PC-3 (cell line): ENCODE measurements at regions not wholly inside any gene's neighbourhood (a gene's known extent, or its start where the extent isn't known, plus 50 kb on each side); places are given as distances from the start of the nearest gene placed in this dataset.

Source experiments
- ATAC-seq: fragments of 200-7000 bp; cut with Tn5 transposase; 2 replicates; pipeline ENCODE4 v1.9.1; 2020; ENCODE audit warnings: mild to moderate bottlenecking, moderate library complexity
- BruUV-seq: library from RNA; stranded (reverse); fragments of 400-500 nt; replicated peaks from 2 replicates; lab custom pipeline; 2021; lab: Mats Ljungman, UMichigan
- CTCF ChIA-PET: fragments of 300-600 bp; sonication (Branson Sonifier 250); formaldehyde crosslinking; loops from one replicate; lab custom pipeline; 2022; ENCODE audit warnings: antibody characterized with exemption; lab: Charles Lee
- POLR2A ChIA-PET: fragments of 300-600 bp; sonication (Branson Sonifier 250); formaldehyde crosslinking; loops from one replicate; lab custom pipeline; 2022; ENCODE audit warnings: antibody characterized with exemption; ENCODE audit not compliant: unreplicated experiment; lab: Charles Lee
- DNase-seq: peaks from one replicate; pipeline ENCODE4 v3.0.0-alpha.2; 2015
- H2AFZ ChIP-seq: fragments of 300-600 bp; sonication (generic); 2 replicates; pipeline ENCODE4 v1.6.0; 2016; ENCODE audit warnings: antibody characterized with exemption, low read length
- H3F3A ChIP-seq: fragments of 300-600 bp; sonication (generic); one replicate; pipeline ENCODE4 v1.6.0; 2017; ENCODE audit warnings: antibody characterized with exemption, low read length, control low read depth, mild to moderate bottlenecking; ENCODE audit not compliant: unreplicated experiment
- H3K27ac ChIP-seq: fragments of 300-600 bp; sonication (generic); 2 replicates; pipeline ENCODE4 v1.5.1; 2016; ENCODE audit warnings: mild to moderate bottlenecking, low read length
- H3K27me3 ChIP-seq: fragments of 300-600 bp; sonication (generic); 2 replicates; pipeline ENCODE4 v1.6.1; 2016; ENCODE audit warnings: low read length, mixed read lengths
- H3K36me3 ChIP-seq: fragments of 300-600 bp; sonication (generic); 2 replicates; pipeline ENCODE4 v1.6.1; 2016; ENCODE audit warnings: low read depth, mixed run types, low read length, mixed read lengths
- H3K4me1 ChIP-seq: fragments of 300-600 bp; sonication (generic); 2 replicates; pipeline ENCODE4 v1.5.1; 2016; ENCODE audit warnings: low read length; ENCODE audit not compliant: insufficient read depth
- H3K4me2 ChIP-seq: fragments of 300-600 bp; sonication (generic); 2 replicates; pipeline ENCODE4 v1.6.0; 2016; ENCODE audit warnings: low read length
- H3K4me3 ChIP-seq: fragments of 300-600 bp; sonication (generic); 2 replicates; pipeline ENCODE4 v1.5.1; 2016; ENCODE audit warnings: mild to moderate bottlenecking, low read length, mixed read lengths
- H3K79me2 ChIP-seq: fragments of 300-600 bp; sonication (generic); 2 replicates; pipeline ENCODE4 v1.6.1; 2017; ENCODE audit warnings: low read length, mixed read lengths
- H3K9ac ChIP-seq: fragments of 300-600 bp; sonication (generic); 2 replicates; pipeline ENCODE4 v1.6.0; 2016; ENCODE audit warnings: mild to moderate bottlenecking, low read length
- H3K9me2 ChIP-seq: fragments of 300-600 bp; sonication (generic); replicated peaks from 2 replicates; pipeline ENCODE4 v1.6.1; 2016; ENCODE audit warnings: mixed run types, low read length, mixed read lengths
- H3K9me3 ChIP-seq: fragments of 300-600 bp; sonication (generic); 2 replicates; pipeline ENCODE4 v1.6.1; 2016; ENCODE audit warnings: low read length, mixed read lengths
- H4K20me1 ChIP-seq: fragments of 300-600 bp; sonication (generic); 2 replicates; pipeline ENCODE4 v1.6.1; 2016; ENCODE audit warnings: low read length, mixed read lengths
- CTCF ChIP-seq: fragments of 300-600 bp; sonication (generic); conservative IDR thresholded peaks from 2 replicates; pipeline ENCODE4 v1.5.1; 2017; ENCODE audit warnings: antibody characterized with exemption, low read depth, mild to moderate bottlenecking, low read length
- EZH2 ChIP-seq: fragments of 300-600 bp; sonication (generic); IDR thresholded peaks from one replicate; pipeline ENCODE4 v1.6.1; 2017; ENCODE audit warnings: antibody characterized with exemption, mild to moderate bottlenecking, low read length; ENCODE audit not compliant: unreplicated experiment
- EZH2phosphoT487 ChIP-seq: fragments of 300-600 bp; sonication (generic); IDR thresholded peaks from 2 replicates; pipeline ENCODE4 v1.6.1; 2018; ENCODE audit warnings: mild to moderate bottlenecking, antibody characterized with exemption, low read length, borderline replicate concordance
- intact Hi-C: fragments of 100-400 bp; cut with micrococcal nuclease; formaldehyde crosslinking; loops from 2 replicates; pipeline ENCODE4 v1.9.0; 2023

DNA sequence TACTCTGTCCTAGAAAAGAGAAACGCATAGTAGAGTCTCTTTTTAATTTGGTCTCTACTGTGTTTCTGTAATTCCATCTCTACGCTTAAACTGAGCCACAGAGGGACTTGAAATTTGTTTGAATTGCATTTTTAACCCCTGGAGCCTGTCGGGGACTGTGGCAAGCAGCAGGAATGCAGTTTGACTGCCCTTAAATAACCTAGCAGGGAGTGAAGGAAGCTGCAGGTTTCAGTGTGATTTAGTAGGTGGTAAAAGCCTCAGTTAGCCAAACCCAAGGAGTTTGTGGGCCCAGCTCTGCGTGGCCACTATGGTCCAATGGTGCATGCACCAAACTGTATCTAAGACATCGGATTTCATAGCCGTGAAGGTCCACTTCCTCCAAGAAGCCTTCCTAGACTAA is 70.3 kb upstream of the MC3R start:
- no peak overlapping the region for H2AFZ ChIP-seq
- DNase-seq (no peak), ATAC-seq (no peak)
- intact Hi-C loops: no loop called here
- no peak overlapping the region for H3K4me3 ChIP-seq
- no peaks in the 10 kb centered on the region for H3K4me1 ChIP-seq
- no peaks in the 10 kb centered on the region for H3K79me2 ChIP-seq
- BruUV-seq: no TSS peak
- H3K4me2 ChIP-seq: no peak overlapping the region
- peaks cover 40% of the 10 kb centered on the region for H3K27me3 ChIP-seq
- no peak for TF ChIP-seq EZH2
- TF ChIP-seq EZH2phosphoT487: no peak
- no peak for TF ChIP-seq CTCF
- no peaks in the 10 kb centered on the region for H4K20me1 ChIP-seq
- H3K27ac ChIP-seq: no peak overlapping the region
- no peaks in the 10 kb centered on the region for H3K9me3 ChIP-seq
- POLR2A ChIA-PET: no interaction called here
- H3K36me3 ChIP-seq: no peaks in the 10 kb centered on the region
- no peaks in the 10 kb centered on the region for H3K9me2 ChIP-seq
- no peaks in the 10 kb centered on the region for H3F3A ChIP-seq
- H3K9ac ChIP-seq: no peak overlapping the region
- CTCF ChIA-PET: no interaction called here

DNA sequence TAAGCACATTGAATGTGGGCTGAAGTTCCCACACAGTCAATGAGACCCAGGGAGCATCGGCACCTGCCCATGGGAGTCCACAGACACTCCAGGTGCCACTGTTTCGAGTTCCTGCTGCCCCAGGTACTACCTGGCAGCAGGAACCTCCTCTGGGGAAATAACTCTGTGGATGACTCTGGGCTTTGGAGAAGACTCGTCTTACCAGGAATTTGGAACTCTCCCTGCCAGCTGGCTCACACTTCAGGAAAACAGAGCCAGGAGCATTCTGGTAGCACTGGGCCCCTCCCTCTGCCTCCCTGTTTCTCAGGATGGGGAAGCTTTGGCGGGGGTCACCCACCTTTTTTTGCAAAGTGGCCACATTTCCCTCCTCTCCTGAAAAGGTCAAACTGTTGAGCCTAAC is 69.5 kb upstream of the MC3R start:
- BruUV-seq: no TSS peak
- Histone ChIP-seq H3K27ac (no peak overlapping the region), H3K4me2 (no peak overlapping the region), H3K4me1 (no peaks in the 10 kb centered on the region), H2AFZ (no peak overlapping the region), H3K36me3 (no peaks in the 10 kb centered on the region), H3K4me3 (no peak overlapping the region), H3K9me3 (no peaks in the 10 kb centered on the region), H3K9ac (no peak overlapping the region), H3K79me2 (no peaks in the 10 kb centered on the region), H3K9me2 (no peaks in the 10 kb centered on the region), H4K20me1 (no peaks in the 10 kb centered on the region), H3F3A (no peaks in the 10 kb centered on the region), H3K27me3 (peaks cover 37% of the 10 kb centered on the region)
- intact Hi-C loops: no loop called here
- CTCF ChIA-PET: no interaction called here
- TF ChIP-seq EZH2: no peak
- TF ChIP-seq EZH2phosphoT487: no peak
- TF ChIP-seq CTCF: no peak
- DNase-seq: no peak
- POLR2A ChIA-PET: no interaction called here
- no peak for ATAC-seq

DNA sequence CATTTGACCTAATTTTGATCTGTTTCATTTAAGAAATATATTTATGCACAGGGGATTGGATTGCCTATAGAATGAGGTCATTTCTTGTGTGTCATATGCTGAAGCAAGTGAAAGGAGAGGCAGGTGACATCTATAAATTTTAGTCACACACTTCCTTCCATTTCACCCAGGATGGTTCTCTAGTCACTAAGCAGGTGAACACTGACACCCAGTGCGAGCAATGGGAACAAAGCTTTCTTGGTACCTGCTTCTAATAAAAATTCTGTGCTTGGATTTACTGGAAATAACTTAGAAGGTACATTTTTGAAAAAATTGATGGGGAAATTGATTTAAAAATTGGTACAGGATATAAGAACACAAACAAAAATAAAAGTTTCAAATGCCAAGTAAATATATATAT is 66.9 kb upstream of the MC3R start:
- no peak for ATAC-seq
- POLR2A ChIA-PET: no interaction called here
- CTCF ChIA-PET: no interaction called here
- Histone ChIP-seq H3K4me1 (no peaks in the 10 kb centered on the region), H3K9ac (no peak overlapping the region), H3F3A (no peaks in the 10 kb centered on the region), H4K20me1 (no peaks in the 10 kb centered on the region), H3K4me3 (no peak overlapping the region), H3K4me2 (no peak overlapping the region), H3K79me2 (no peaks in the 10 kb centered on the region), H2AFZ (no peak overlapping the region), H3K27me3 (peaks cover 35% of the 10 kb centered on the region), H3K27ac (no peak overlapping the region), H3K9me2 (no peaks in the 10 kb centered on the region), H3K9me3 (no peaks in the 10 kb centered on the region), H3K36me3 (no peaks in the 10 kb centered on the region)
- BruUV-seq: no TSS peak
- TF ChIP-seq EZH2 (no peak), EZH2phosphoT487 (no peak), CTCF (peak; percentile 33; the same call in 1 of the 2 replicates)
- DNase-seq: no peak
- intact Hi-C loops: no loop called here
